ENCODE measurements at regions not wholly inside any gene's neighbourhood (a gene's known extent, or its start where the extent isn't known, plus 50 kb on each side); places are given as distances from the start of the nearest gene placed in this dataset.

GRCh38 chr13:73696713-73697112 is 437.5 kb downstream of the KLF12 start:
- no peak overlapping the region for H3K4me3 ChIP-seq (ENCODE audit: insufficient read depth, low read depth, low read length)
- H2BK5ac ChIP-seq (ENCODE audit: low read depth, low read length, poor library complexity, severe bottlenecking), result no peak overlapping the region
- no peaks in the 10 kb centered on the region for H3K9me3 ChIP-seq (ENCODE audit: control insufficient read depth, insufficient read depth, low read length)
- WGBS, 2 experiments (ENCODE audit: extremely low coverage in 2 of 2, insufficient read length in 1 of 2), result no CpG with 5 or more reads among the region's 3 CpGs
- no peak overlapping the region for H4K91ac ChIP-seq (ENCODE audit: insufficient read depth, low read depth, low read length)
- no peaks in the 10 kb centered on the region for H3K27me3 ChIP-seq (ENCODE audit: control insufficient read depth, insufficient read depth, low read length)
- H2BK20ac ChIP-seq (ENCODE audit: low read depth, low read length), result no peak overlapping the region
- H4K20me1 ChIP-seq (ENCODE audit: insufficient read depth, low read length), result no peaks in the 10 kb centered on the region
- H4K8ac ChIP-seq (ENCODE audit: low read depth in 2 of 2, low read length in 2 of 2), result no peak overlapping the region
- no peak overlapping the region for H2AK5ac ChIP-seq (ENCODE audit: low read depth, low read length)
- intact Hi-C loops (cut with micrococcal nuclease), result no loop called here
- BruUV-seq (replicated peaks), result no TSS peak
- dilution Hi-C loops (cut with HindIII; ENCODE audit: low sequenced_read_pairs, unreplicated experiment), result no loop called here
- H3K4me1 ChIP-seq (ENCODE audit: control insufficient read depth, insufficient read depth, low read length), result no peaks in the 10 kb centered on the region
- H3K36me3 ChIP-seq (ENCODE audit: control insufficient read depth, insufficient read depth, low read length), result peaks cover 18% of the 10 kb centered on the region
- H3K4me2 ChIP-seq (ENCODE audit: low read depth, low read length), result no peak overlapping the region
- peaks cover 2% of the 10 kb centered on the region; the same call in 1 of the 2 replicates for H3K9me1 ChIP-seq (ENCODE audit: insufficient read depth, low read length)
- ChIA-PET CTCF (no interaction called here), POLR2A (ENCODE audit: unreplicated experiment) (no interaction called here)
- H3K79me1 ChIP-seq (ENCODE audit: low read depth in 1 of 2, low read length in 2 of 2), result peaks cover 2 to 3% of the 10 kb centered on the region in 2 experiments; a peak in 2 of 4 replicates
- no peak for TF ChIP-seq NFE2L2 (IDR thresholded peaks at IDR 0.05; ENCODE audit: low read depth, low read length)
- TF ChIP-seq CHD1 (IDR thresholded peaks at IDR 0.05; ENCODE audit: low read depth, low read length), result no peak
- TF ChIP-seq CTCF (conservative IDR thresholded peaks at IDR 0.05; ENCODE audit: low read depth, low read length), result no peak
- no peak for TF ChIP-seq MAFK (IDR thresholded peaks at IDR 0.05; ENCODE audit: low read depth, low read length)
- no peak for TF ChIP-seq MAZ (IDR thresholded peaks at IDR 0.05; ENCODE audit: borderline replicate concordance, low read depth, low read length)
- no peak for TF ChIP-seq MXI1 (IDR thresholded peaks at IDR 0.05; ENCODE audit: borderline replicate concordance, low read depth, low read length)
- TF ChIP-seq, protein P1, sequence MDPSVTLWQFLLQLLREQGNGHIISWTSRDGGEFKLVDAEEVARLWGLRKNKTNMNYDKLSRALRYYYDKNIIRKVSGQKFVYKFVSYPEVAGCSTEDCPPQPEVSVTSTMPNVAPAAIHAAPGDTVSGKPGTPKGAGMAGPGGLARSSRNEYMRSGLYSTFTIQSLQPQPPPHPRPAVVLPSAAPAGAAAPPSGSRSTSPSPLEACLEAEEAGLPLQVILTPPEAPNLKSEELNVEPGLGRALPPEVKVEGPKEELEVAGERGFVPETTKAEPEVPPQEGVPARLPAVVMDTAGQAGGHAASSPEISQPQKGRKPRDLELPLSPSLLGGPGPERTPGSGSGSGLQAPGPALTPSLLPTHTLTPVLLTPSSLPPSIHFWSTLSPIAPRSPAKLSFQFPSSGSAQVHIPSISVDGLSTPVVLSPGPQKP (IDR thresholded peaks at IDR 0.05; ENCODE audit: borderline replicate concordance, low read depth, low read length), result no peak
- no peak for TF ChIP-seq RFX5 (IDR thresholded peaks at IDR 0.05; ENCODE audit: low read depth, low read length)
- TF ChIP-seq RAD21 (IDR thresholded peaks at IDR 0.05; ENCODE audit: low read length), result no peak
- no peak for TF ChIP-seq FOS (IDR thresholded peaks at IDR 0.05; ENCODE audit: low read depth, low read length)
- no peak for TF ChIP-seq CEBPB (IDR thresholded peaks at IDR 0.05; ENCODE audit: low read depth, low read length)
- no peak for TF ChIP-seq USF2 (IDR thresholded peaks at IDR 0.05; ENCODE audit: low read depth, low read length)
- no peak for TF ChIP-seq POLR2A (IDR thresholded peaks at IDR 0.05; ENCODE audit: low read depth, low read length)
- no peak for TF ChIP-seq BHLHE40 (IDR thresholded peaks at IDR 0.05; ENCODE audit: low read depth, low read length)
- no peak for TF ChIP-seq SMC3 (IDR thresholded peaks at IDR 0.05; ENCODE audit: low read depth, low read length)
- TF ChIP-seq RCOR1 (IDR thresholded peaks at IDR 0.05; ENCODE audit: insufficient replicate concordance, low read length), result no peak
- no peak overlapping the region for H4K5ac ChIP-seq (ENCODE audit: low read depth, low read length)
- no peak overlapping the region for H3K9ac ChIP-seq (ENCODE audit: low read depth, low read length)
- no peak overlapping the region for H3K27ac ChIP-seq (ENCODE audit: insufficient read depth, low read length)
- no peak overlapping the region for H2BK15ac ChIP-seq (ENCODE audit: low read depth, low read length)
- in situ Hi-C loops (cut with MboI; ENCODE audit: low sequenced_read_pairs), result no loop called here
- H2BK120ac ChIP-seq (ENCODE audit: low read depth, low read length), result no peak overlapping the region
- H3K23ac ChIP-seq (ENCODE audit: low read depth, low read length), result no peak overlapping the region
- no peak overlapping the region for H2AFZ ChIP-seq (replicated peaks; ENCODE audit: low read length, poor library complexity)
- DNase-seq, result no peak
- no peak overlapping the region for H2AK9ac ChIP-seq (replicated peaks; ENCODE audit: low read depth, low read length, poor library complexity)
- ATAC-seq (ENCODE audit: low read depth), result no peak
- no peak overlapping the region for H3K14ac ChIP-seq (replicated peaks; ENCODE audit: low read depth, low read length)
- no peak overlapping the region for H3K18ac ChIP-seq (ENCODE audit: low read depth, low read length)
- H3K56ac ChIP-seq (ENCODE audit: extremely low read depth, insufficient read depth, low read length), result no peak overlapping the region
- no peak overlapping the region for H3K4ac ChIP-seq (ENCODE audit: low read depth, low read length)
